ENCODE measurements at regions not wholly inside any gene's neighbourhood (a gene's known extent, or its start where the extent isn't known, plus 50 kb on each side); places are given as distances from the start of the nearest gene placed in this dataset.
"Not testable (repeated sequence)": the region's sequence is repeated elsewhere in the genome, so short reads cannot be mapped to it uniquely, and the experiment has no call there.

DNA sequence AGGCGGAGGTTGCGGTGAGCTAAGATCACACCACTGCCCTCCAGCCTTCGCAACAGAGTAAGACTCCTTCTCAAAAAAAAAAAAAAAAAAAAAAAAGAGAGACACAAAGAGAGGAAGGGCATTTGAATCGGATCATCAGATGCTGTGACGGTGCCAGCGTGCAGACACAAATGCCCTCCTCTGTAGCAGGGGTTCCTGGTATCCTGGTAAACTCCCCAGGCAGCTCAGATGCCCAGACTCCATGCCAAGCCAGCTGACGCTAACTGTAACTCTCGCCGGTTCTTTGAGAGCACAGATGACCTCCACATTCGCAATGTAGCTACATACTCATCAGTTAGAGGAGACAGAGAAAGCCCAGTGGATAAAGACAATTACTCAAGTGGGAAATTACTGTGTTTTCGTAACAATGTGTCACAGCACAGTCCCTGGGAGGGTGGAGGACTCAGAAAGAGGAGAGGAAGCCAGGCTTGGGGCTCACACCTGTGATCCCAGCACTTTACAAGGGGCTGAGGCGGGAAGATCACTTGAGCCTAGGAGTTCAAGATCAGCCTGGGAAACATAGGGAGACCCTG is 153.1 kb downstream of the BRD1 start:
- no peak for DNase-seq

DNA sequence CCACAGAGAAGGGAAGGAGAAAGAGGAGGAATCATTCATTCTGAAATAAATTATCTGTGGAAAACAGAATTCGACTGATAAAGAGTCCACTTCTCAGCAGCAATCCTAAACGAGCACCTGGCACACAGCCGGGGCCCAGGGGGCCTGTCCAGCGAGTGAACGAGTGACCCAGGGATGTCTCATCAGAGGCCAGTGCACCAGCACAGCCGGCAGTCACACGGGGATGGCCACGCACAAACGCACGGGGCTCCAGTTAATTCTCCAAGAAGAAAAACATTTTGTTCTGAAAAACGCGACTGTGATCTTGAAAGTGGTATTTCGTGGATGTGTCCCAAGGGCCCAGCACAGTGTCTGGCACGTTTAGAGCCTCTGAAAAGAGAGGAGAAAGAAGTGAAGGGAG is 154.6 kb downstream of the BRD1 start:
- no peak for DNase-seq

DNA sequence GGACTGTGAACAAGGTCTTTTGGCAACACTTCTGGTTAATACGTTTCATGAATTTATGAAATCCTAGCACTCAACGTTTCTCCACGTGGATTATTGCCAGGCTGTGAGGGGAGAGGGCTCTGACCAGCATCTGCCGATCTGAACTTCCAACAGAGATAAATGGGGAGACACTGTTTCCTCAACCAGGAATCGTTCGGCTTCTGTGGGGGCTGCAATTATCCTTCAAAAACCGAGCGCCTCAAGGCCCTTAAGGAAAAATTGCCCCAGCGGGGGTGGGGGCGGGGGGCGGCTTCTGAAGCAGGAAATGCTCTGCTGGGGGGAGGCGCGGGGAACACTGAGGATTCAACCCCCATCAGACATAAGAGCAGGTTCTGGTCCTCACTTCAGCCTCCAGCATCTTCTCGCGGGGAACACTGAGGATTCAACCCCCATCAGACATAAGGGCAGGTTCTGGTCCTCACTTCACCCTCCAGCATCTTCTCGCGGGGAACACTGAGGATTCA is 155.6 kb downstream of the BRD1 start:
- DNase-seq, result no peak

DNA sequence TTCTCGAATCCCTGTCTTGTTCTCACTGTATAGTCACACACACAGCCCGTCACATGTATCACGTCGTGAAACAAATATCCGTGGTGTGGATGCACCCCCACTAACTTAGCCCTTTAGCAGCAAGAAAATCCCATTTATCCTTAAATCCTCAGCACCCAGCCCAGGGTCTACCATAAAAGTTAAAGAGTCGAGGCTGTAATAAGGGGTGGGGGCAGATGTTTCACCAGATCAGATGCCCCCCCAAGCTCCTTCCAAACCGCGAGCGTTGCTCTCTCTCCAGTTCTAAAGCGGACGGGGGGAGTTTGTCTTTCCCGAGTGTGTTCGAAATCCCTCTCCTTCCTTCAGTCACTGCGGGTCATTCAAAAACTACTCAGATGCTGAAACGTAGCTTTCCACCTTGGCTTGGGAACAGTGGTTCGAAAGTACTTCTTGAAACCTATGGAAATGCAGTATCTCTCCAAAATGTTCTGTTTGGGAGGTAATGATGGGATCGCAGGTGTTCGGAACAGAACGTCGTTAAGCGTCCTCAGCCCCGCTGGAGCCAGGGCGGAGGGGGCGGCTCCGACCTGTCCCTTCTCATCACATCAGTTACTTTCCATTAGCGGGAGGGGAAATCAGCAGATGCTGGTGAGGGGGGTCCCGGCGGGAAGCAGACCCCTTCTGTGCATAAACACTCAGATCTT is 156.2 kb downstream of the BRD1 start:
- DNase-seq, result no peak

DNA sequence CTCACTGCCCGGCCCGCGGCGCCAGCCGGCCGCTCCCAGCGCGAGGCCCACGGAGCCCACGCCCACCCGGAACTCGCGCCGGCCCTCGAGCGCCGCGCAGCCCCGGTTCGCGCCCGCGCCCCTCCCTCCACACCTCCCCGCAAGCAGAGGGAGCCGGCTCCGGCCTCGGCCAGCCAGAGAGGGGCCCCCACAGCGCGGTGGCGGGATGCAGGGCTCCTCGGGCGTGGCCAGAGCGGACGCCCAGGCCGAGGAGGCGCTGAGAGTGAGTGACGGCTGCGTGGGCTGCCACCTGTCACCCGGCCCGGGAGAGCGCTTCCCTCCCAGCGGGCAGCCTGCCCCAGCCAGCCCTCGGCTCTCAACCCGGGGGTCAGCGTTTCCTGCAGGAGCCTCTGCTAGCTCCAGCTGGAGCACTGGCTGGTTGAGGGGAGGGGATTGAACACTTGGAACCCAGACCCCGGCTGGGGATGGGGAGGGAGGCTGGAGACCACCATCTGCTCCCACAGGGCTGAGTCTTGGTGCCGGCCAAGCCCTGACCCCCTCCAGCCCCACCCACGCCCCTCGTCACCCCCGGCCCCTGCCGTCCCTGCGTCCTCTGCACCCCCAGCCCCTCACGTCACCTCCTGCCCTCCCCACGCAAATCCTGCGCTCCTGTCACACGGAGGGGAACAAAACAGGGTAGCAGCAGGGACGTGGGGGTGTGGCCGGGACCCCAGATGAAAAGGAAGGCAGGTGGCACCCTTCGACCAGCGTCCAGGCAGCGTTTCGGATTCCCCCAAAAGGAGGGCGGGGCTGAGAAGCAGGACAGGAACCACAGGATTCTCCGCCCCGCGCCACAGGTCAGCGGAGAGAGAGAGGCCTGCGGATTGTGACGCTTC is 157.0 kb downstream of the BRD1 start:
- no peak for DNase-seq

DNA sequence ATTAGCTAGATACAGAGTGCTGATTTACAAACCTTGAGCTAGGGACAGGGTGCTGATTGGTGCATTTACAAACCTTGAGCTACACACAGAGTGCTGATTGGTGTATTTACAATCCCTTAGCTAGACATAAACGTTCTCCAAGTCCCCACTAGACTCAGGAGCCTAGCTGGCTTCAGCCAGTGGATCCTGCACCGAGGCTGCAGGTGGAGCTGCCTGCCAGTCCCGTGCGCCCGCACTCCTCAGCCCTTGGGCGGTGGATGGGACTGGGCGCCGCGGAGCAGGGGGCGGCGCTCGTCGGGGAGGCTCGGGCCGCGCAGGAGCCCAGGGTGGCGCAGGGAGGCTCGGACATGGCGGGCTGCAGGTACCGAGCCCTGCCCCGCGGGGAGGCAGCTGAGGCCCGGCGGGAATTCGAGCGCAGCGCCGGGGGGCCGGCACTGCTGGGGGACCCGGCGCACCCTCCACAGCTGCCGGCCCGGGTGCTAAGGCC is 157.7 kb downstream of the BRD1 start:
- DNase-seq, result not testable (repeated sequence)

DNA sequence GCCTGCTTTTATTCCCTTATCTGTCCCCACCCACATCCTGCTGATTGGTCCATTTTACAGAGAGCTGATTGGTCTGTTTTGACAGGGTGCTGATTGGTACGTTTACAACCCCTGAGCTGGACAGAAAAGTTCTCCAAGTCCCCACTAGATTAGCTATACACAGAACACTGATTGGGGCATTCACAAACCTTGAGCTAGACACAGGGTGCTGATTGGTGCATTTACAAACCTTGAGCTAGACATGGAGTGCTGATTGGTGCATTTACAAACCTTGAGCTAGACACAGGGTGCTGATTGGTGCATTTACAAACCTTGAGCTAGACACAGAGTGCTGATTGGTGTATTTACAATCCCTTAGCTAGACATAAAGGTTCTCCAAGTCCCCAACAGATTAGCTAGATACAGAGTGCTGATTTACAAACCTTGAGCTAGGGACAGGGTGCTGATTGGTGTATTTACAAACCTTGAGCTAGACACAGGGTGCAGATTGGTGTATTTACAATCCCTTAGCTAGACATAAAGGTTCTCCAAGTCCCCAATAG is 158.2 kb downstream of the BRD1 start:
- not testable (repeated sequence) for DNase-seq

DNA sequence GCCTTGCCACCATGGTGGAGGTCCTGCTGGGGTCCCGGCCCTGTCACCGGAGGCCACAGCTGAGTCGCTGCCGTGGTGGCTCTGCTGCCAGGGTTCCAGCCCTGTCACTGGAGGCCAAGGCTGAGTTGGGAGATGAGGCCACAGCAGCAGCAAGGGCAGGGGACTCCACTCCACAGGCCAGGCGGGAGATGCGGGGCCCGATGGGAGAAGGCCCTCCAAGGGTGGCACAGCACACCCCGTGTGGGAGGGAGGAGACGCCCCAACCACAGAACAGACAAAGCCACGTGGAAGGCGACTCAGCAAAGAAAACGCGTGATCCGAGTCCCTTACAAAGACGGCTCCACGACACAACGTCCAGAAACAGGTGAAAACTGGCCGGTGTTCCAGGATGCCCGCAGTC is 159.3 kb downstream of the BRD1 start:
- DNase-seq, result no peak

DNA sequence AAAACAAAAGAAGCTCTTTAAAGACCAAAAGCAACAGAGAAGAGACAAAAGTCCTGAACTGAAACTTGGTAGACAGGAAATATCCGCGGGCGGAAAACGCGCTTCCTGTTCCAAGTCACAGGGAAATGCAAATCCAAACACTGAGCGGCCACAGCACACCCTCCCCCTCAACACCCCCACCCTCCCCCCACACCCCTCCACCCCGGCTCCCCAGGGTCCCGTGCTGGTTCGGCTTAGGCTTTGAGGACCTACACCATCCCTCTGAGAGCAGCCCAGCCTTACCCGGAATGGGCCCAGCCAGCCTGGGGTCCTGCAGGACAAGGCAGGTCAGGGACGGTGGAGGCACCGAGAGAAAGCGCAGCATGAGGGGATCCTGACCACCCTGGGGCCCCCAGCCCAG is 160.4 kb downstream of the BRD1 start:
- DNase-seq, result no peak

DNA sequence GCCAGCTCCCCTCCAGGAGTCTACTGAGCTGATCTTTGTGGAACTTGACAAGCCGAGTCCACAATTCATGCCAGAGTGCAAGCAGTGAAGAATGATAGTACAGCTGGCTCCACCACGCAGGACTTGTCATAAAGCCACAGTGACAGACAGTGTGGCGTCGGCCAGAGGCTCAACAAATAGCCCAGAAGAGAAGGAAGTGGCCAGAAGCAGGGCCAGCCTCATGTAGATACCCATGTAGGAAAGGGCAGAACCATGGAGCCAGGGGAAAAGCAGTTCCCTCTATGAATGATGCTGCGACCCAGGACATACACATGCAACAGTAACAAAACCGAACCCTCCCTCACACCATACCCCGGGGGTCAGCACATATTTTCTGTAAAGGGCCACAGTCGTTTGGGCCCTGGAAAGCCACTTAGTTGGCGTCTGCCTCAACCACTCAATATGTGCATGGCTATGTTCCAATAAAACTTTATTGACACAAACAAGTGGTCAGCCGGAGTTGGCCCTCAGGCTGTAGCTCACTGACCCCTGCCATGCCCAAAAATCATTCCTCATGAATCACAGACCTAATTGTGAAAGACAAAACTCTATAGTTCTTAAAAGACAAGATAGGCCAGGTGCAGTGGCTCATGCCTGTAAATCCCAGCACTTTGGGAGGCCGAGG is 161.4 kb downstream of the BRD1 start:
- no peak for DNase-seq

DNA sequence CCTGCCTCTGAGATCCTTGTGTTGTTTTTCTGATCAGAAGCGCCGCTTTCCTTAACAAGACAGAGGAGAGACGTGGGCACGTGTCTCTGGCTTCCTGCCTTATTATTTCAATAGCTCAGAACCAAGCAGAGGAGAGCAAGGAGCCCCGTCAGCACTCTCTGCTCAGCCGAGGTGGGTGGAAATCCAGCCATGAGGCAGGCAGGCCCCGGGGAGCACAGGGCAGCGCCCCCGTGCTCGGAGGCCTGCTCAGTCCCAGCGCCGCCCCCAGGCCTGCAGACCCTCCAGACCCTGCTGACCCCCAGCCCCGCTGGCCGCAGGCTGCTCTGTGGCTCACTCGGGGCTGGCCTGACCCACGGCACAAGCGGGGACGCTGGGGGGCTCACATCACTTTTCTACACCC is 162.8 kb downstream of the BRD1 start:
- DNase-seq, result no peak

DNA sequence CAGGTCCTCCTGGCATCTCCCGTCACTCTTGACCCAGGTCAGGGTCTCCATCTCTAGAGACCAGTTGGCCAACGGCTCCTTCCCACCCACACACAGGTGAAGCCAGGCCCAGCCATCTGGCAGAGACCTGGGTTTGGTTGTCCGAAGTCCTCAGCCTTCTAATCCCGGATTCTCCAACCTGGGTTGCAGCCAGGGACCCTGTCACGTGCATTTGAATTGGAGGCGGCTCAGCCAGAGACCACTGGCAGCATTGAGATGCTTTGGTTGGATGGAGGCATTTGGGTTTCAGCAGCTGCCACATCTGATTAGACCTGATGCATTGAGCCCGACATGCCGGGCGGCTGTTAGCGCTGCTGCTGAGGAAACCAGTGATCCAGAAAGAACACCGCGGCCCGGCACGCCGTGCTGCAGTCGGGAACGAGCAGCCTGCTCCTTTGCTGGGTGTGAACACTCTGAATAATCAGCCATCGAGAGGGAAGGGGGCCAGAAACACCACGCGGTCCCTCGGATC is 163.2 kb downstream of the BRD1 start:
- no peak for DNase-seq

DNA sequence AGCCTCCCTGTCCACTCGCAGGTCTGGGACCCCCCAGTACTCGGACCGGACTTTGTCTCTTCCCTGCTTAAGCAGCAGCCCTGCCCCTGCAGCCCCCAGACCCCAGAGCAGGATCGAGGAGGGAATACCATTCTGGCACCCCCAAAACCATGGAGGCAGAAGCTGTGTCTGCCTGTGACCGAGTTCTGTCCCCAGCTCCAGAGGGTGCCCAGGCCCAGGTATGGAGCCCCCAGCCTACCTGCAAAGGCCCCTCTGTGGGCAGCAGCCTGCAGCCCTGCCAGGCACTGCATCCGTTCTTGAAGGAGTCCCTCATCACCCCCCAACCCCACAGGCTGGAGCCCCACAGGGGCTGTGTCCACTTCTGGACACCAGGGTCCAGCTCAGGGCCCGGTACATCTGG is 163.8 kb downstream of the BRD1 start:
- no peak for DNase-seq

DNA sequence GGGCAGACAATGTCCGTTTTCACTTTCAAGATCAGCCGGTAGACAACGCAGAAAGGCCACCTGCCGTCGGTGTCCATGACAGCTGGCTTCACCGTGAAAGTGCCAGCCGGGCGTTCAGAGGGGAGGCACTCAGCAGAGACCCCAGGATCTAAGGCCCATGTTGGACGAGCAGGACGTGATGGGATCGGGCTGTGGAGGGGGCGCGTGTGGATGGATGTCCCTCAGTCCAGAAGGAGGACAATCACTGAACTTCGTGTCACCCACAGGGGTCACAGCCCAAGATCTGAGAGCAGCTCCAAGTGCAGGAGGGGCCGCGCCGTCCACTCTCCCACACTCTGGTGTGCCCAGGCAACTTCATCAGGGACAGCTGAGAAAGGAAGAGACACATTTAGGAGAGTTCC is 164.4 kb downstream of the BRD1 start:
- no peak for DNase-seq

DNA sequence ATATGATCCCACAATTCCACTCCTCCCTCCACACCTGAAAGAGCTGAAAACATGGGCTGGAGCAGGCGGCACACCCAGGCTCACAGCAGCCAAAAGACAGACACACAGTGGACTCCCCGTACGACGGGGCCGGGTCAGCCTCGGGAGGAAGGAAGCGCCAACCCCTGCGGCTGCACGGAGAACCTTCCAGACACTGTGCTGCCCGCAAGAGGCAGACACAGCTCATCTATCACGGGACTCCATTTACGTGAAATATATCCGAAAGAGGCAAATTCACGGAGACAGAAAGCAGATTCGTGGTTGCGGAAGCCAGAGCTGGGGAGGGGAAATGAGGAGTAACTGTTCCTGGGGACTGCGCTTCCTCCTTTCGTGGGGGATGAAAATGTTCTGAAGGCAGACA is 165.0 kb downstream of the BRD1 start:
- no peak for DNase-seq

DNA sequence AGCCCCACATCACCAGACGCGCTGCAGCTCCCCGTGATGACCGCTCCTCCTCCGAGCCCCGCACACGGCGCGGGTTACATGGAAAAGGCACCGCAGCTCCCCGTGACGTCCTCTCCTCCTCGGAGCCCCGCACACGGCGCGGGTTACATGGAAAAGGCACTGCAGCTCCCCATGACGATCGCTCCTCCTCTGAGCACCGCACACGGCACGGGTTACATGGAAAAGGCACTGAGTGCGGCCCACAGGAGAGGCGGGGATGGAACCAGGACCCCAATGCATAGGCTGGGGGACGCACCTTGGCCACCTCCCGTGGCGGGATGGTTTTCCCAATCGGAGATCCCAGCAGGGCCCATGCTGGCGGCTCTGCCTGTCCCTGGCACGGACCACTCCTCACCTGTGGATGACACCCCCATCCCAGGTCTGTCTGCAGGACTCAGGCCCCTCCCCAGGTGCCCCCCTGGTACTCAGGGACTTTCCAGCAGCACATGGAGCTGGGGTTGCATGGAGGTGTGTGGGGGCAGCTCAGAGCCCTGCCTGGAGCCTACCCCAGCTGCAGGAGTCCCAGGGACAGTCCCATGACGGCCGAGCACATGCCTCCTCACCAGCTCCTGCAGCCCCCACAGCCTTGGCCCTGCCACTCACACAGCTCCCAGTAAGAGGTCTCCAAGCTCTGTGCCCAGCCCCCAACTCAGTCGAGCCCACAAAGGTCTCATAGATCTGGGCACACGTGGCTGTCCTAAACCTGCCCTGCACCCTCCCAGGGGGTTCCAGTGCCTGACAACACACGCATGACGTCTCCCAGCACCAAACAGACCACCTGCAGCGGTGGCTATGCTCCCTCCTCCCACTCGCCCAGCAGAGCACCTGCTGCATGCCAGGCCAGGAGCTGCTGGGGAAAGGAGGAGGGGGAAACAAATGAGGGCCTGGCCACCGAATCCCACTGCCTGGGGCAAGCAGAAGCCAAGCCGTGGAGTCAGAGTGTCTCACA is 166.6 kb downstream of the BRD1 start:
- DNase-seq, result no peak

DNA sequence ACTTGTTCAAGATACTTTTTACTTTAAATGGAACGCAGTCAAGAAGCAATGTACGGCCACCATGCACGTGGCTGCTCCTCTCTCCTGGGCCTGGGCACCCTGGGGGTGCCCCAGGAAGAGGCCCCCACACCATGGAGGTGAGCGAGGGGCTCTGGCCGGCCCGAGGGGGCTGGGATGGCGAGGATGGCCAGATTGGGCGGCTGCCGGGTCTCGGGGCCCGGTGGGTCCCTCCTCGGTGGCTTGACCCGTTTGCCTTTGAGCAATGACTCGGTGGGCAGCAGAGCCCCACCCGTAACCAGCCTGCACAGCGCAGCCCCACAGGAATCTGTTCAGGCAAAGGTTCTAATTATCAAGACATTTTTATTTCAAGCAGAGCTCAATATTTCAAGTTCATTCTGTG is 167.4 kb downstream of the BRD1 start:
- no peak for DNase-seq

DNA sequence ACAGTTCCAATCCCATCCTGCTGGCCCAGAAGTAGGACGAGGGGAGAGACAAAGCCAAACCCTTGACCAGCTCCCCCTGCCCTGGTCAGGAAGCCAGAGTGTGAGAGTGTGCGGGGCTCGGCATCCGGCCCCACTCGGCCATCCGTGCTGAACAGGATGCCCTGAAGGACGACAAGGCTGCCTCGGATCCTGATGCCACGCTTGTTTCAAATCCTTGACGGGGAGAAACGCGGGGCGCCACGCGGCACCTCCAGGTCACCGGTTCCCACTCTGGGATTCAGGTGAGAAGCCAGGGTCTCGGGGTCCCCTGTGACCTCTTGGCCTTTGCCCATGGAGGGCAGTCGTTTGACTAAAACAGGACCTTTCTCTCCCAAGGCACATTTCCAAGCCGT is 167.8 kb downstream of the BRD1 start:
- DNase-seq, result no peak

DNA sequence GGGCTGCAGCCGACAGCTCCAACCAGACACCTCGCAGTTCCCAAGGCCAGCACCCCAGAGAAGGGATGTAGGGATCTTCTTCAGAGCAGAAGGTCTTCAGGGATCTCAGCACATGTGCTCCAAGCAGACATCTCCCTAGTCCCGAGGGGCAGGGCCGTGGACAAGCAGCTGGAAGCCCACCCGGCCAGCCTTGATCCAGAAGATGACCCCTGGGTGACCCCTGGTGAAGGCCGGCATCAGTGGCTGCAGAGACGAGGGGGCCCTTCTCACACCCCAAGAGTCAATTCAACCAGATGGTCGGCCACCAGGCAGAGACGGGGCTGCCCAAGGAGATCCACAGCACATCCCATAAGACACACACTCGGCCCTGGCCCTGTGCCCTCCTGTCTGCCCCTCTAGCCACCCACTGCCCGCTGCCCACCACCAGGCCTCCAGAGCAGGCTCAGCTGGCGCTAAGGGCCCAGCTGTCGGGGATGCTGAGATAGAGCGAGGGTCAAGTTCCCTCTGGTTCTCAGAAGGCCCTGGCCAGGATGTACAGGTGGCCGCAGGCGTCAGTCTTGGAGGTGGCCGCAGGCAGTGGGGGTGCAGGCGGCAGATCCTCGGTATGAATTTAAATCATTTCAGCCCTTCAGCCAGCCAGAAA is 168.3 kb downstream of the BRD1 start:
- DNase-seq, result no peak

DNA sequence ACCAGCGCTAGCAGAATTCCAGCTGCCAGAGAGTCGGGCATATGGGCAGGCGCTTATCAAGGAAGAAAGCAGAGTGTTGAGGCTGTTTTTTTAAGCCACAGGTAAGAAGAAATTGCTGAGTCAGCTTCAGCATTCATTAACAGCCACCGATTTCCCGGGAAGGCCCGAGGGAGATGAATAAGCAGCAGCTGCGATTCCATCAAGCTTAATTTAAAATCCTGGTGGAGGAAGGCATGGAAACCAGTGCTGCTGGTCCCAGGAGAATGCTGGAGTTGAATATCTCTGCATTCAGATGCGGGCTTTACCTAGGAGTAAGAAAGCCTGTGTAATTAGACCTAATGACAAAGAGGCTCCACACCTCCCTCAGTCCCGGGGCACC is 168.8 kb downstream of the BRD1 start:
- no peak for DNase-seq

DNA sequence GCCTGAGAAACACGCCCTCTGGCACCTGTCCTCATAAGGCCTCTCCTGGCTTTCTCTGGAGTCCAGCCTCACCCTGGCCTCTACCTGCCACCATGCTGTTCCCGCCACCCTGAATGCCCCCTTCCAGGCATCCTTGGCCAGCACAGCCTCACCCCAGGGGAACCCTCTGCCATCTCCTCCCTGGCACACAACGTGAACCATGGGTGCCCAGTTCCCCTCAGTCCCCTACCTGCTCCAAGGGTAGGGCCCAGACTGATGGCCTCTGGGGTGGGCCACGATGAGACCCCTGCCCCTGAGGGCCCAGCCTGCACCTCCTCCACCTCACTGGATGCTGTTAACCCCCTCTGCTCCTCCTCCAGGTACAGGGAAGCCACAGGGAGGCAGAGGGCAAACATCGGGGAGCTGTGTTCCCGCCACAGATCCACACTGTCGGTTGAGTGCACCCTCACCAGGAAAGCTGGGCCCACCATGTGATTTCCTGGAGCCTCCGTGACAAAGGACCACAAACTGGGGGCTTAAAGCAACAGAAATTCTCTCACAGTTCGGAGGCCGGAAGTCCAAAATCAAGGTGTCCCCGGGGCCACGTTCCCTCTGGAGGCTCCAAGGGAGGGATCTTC is 169.6 kb downstream of the BRD1 start:
- DNase-seq, result no peak
